Keratinocyte (primary cell): ENCODE measurements at regions not wholly inside any gene's neighbourhood (a gene's known extent, or its start where the extent isn't known, plus 50 kb on each side); places are given as distances from the start of the nearest gene placed in this dataset.

Source experiments
- DNase-seq: peaks from one replicate; pipeline ENCODE4 v3.0.0-alpha.2; 2011; ENCODE audit warnings: low read depth, missing footprints, low spot score
- FAIRE-seq: peaks from 2 replicates; lab custom pipeline; 2011; peaks lifted over from hg19 to GRCh38; lab: Jason Lieb, UNC
- H2AFZ ChIP-seq: 2 replicates; pipeline ENCODE4 v1.6.0; 2012; ENCODE audit warnings: low read length, control low read depth, inconsistent platforms; ENCODE audit not compliant: control insufficient read depth
- H3K27ac ChIP-seq: 2 replicates; pipeline ENCODE4 v1.5.1; 2011; ENCODE audit warnings: low read length; ENCODE audit not compliant: control insufficient read depth, insufficient read depth
- H3K27me3 ChIP-seq: 3 replicates; pipeline ENCODE4 v1.6.0; 2011; ENCODE audit warnings: low read length; ENCODE audit not compliant: control insufficient read depth, insufficient read depth; ENCODE audit errors: extremely low read depth
- H3K36me3 ChIP-seq, 2 experiments: 2 replicates in 1 of 2; 3 replicates in 1 of 2; pipeline ENCODE4 v1.5.1; 2011; ENCODE audit warnings: low read length in 2 of 2, mild to moderate bottlenecking in 1 of 2; ENCODE audit not compliant: control insufficient read depth in 2 of 2, insufficient read depth in 2 of 2; ENCODE audit errors: extremely low read depth in 1 of 2
- H3K4me1 ChIP-seq: 3 replicates; pipeline ENCODE4 v1.5.1; 2011; ENCODE audit warnings: low read length; ENCODE audit not compliant: control insufficient read depth, insufficient read depth; ENCODE audit errors: extremely low read depth
- H3K4me2 ChIP-seq: 3 replicates; pipeline ENCODE4 v1.6.0; 2011; ENCODE audit warnings: low read depth, low read length; ENCODE audit not compliant: control insufficient read depth, insufficient read depth; ENCODE audit errors: extremely low read depth
- H3K4me3 ChIP-seq, 3 experiments: fragments of 200-600 bp in 1 of 3; sonication (generic) in 1 of 3; 2 replicates in 2 of 3; 3 replicates in 1 of 3; pipeline ENCODE4 v1.5.1; 2011 to 2016; ENCODE audit warnings: low read length in 3 of 3, mild to moderate bottlenecking in 3 of 3, control low read depth in 2 of 3, inconsistent platforms in 1 of 3, low read depth in 1 of 3, mixed read lengths in 1 of 3, mixed run types in 1 of 3, moderate library complexity in 1 of 3; ENCODE audit not compliant: control insufficient read depth in 2 of 3, insufficient read depth in 2 of 3; ENCODE audit errors: extremely low read depth in 1 of 3
- H3K79me2 ChIP-seq: 2 replicates; pipeline ENCODE4 v1.6.0; 2012; ENCODE audit warnings: low read length; ENCODE audit not compliant: control insufficient read depth, insufficient read depth
- H3K9ac ChIP-seq: 3 replicates; pipeline ENCODE4 v1.6.0; 2011; ENCODE audit warnings: low read length; ENCODE audit not compliant: control insufficient read depth, insufficient read depth; ENCODE audit errors: extremely low read depth
- H3K9me1 ChIP-seq: 3 replicates; pipeline ENCODE4 v1.6.0; 2011; ENCODE audit warnings: low read length; ENCODE audit not compliant: control insufficient read depth, insufficient read depth; ENCODE audit errors: extremely low read depth
- H3K9me3 ChIP-seq: 2 replicates; pipeline ENCODE4 v1.5.1; 2012; ENCODE audit warnings: low read depth, low read length; ENCODE audit not compliant: control insufficient read depth
- H4K20me1 ChIP-seq: 3 replicates; pipeline ENCODE4 v1.6.0; 2011; ENCODE audit warnings: low read length; ENCODE audit not compliant: control insufficient read depth, insufficient read depth; ENCODE audit errors: extremely low read depth
- EZH2 ChIP-seq: IDR thresholded peaks from one replicate; pipeline ENCODE4 v1.6.1; 2012; ENCODE audit warnings: inconsistent platforms, mild to moderate bottlenecking, low read length, moderate library complexity
- dilution Hi-C: fragments of 300-500 bp; cut with MboI; formaldehyde crosslinking; loops from one replicate; pipeline ENCODE4 v1.7.0; 2020; ENCODE audit warnings: low sequenced_read_pairs; ENCODE audit not compliant: extremely low pct_ligation_motif_present
- TF ChIP-seq, protein P1 (sequence below), 3 experiments: IDR thresholded peaks in 1 of 3; conservative IDR thresholded peaks in 1 of 3; optimal IDR thresholded peaks in 1 of 3; 2 replicates in 2 of 3; 3 replicates in 1 of 3; pipeline versions ENCODE3 to v1.5.1; 2011; ENCODE audit warnings: low read length in 3 of 3, mild to moderate bottlenecking in 3 of 3, moderate library complexity in 2 of 3, control low read depth in 1 of 3, inconsistent platforms in 1 of 3; ENCODE audit not compliant: insufficient read depth in 2 of 3; ENCODE audit errors: extremely low read depth in 1 of 3

DNA sequence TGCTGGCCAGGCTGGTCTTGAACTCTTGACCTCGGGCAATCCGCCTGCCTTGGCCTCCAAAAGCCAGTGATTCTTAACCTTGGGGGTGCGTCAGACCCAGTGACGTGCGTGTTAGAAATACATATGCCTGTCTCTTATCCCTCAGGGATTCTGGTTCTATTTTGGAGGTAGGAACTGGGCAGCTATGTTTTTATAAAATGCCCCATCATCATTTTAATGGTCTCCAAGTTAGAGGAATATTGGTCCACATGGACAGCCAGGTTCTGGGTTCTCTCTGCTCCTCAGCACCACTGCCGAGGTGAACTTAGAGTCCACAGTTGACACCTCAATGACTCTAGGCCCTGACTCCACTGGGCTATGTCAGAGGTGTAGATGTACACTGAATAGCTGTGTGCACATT, 352.7 kb downstream of the SMOC2 start:
- dilution Hi-C loops: no loop called here
- H4K20me1 ChIP-seq: no peaks in the 10 kb centered on the region
- H3K27me3 ChIP-seq: no peaks in the 10 kb centered on the region
- TF ChIP-seq, protein P1, sequence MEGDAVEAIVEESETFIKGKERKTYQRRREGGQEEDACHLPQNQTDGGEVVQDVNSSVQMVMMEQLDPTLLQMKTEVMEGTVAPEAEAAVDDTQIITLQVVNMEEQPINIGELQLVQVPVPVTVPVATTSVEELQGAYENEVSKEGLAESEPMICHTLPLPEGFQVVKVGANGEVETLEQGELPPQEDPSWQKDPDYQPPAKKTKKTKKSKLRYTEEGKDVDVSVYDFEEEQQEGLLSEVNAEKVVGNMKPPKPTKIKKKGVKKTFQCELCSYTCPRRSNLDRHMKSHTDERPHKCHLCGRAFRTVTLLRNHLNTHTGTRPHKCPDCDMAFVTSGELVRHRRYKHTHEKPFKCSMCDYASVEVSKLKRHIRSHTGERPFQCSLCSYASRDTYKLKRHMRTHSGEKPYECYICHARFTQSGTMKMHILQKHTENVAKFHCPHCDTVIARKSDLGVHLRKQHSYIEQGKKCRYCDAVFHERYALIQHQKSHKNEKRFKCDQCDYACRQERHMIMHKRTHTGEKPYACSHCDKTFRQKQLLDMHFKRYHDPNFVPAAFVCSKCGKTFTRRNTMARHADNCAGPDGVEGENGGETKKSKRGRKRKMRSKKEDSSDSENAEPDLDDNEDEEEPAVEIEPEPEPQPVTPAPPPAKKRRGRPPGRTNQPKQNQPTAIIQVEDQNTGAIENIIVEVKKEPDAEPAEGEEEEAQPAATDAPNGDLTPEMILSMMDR (optimal IDR thresholded peaks at IDR 0.05 in 1 of 3, IDR thresholded peaks at IDR 0.05 in 1 of 3, conservative IDR thresholded peaks at IDR 0.05 in 1 of 3; ENCODE audit: extremely low read depth in 1 of 3, insufficient read depth in 2 of 3, low read length in 3 of 3): no peak
- no peak for TF ChIP-seq EZH2
- no peak overlapping the region for H3K4me2 ChIP-seq
- H2AFZ ChIP-seq: no peak overlapping the region
- H3K4me3 ChIP-seq: no peak overlapping the region
- H3K9ac ChIP-seq: no peak overlapping the region
- no peaks in the 10 kb centered on the region for H3K9me3 ChIP-seq
- H3K9me1 ChIP-seq: no peaks in the 10 kb centered on the region
- no peak overlapping the region for H3K27ac ChIP-seq
- DNase-seq: no peak
- no peaks in the 10 kb centered on the region for H3K4me1 ChIP-seq
- H3K79me2 ChIP-seq: no peaks in the 10 kb centered on the region
- no peak for FAIRE-seq
- no peaks in the 10 kb centered on the region for H3K36me3 ChIP-seq

GRCh38 chr6:168791917-168792316, 350.9 kb downstream of the SMOC2 start:
- H2AFZ ChIP-seq: no peak overlapping the region
- H3K9me1 ChIP-seq: no peaks in the 10 kb centered on the region
- no peaks in the 10 kb centered on the region for H3K36me3 ChIP-seq
- H3K9ac ChIP-seq: no peak overlapping the region
- no peak overlapping the region for H3K4me2 ChIP-seq
- H3K27ac ChIP-seq: no peak overlapping the region
- no peaks in the 10 kb centered on the region for H3K79me2 ChIP-seq
- H3K9me3 ChIP-seq: no peaks in the 10 kb centered on the region
- H3K4me1 ChIP-seq: no peaks in the 10 kb centered on the region
- no peak overlapping the region for H3K4me3 ChIP-seq
- H4K20me1 ChIP-seq: no peaks in the 10 kb centered on the region
- TF ChIP-seq, protein P1 (optimal IDR thresholded peaks at IDR 0.05 in 1 of 3, IDR thresholded peaks at IDR 0.05 in 1 of 3, conservative IDR thresholded peaks at IDR 0.05 in 1 of 3; ENCODE audit: extremely low read depth in 1 of 3, insufficient read depth in 2 of 3, low read length in 3 of 3): no peak
- no peak for TF ChIP-seq EZH2
- FAIRE-seq (no peak), DNase-seq (no peak)
- no peaks in the 10 kb centered on the region for H3K27me3 ChIP-seq
- dilution Hi-C loops: no loop called here
